PC-3 (cell line): ENCODE measurements at regions not wholly inside any gene's neighbourhood (a gene's known extent, or its start where the extent isn't known, plus 50 kb on each side); places are given as distances from the start of the nearest gene placed in this dataset.

Experiments
- ATAC-seq: fragments of 200-7000 bp; cut with Tn5 transposase; 2 replicates; pipeline ENCODE4 v1.9.1; 2020; ENCODE audit warnings: mild to moderate bottlenecking, moderate library complexity
- BruUV-seq: library from RNA; stranded (reverse); fragments of 400-500 nt; replicated peaks from 2 replicates; lab custom pipeline; 2021; lab: Mats Ljungman, UMichigan
- CTCF ChIA-PET: fragments of 300-600 bp; sonication (Branson Sonifier 250); formaldehyde crosslinking; loops from one replicate; lab custom pipeline; 2022; ENCODE audit warnings: antibody characterized with exemption; lab: Charles Lee
- POLR2A ChIA-PET: fragments of 300-600 bp; sonication (Branson Sonifier 250); formaldehyde crosslinking; loops from one replicate; lab custom pipeline; 2022; ENCODE audit warnings: antibody characterized with exemption; ENCODE audit not compliant: unreplicated experiment; lab: Charles Lee
- DNase-seq: peaks from one replicate; pipeline ENCODE4 v3.0.0-alpha.2; 2015
- H2AFZ ChIP-seq: fragments of 300-600 bp; sonication (generic); 2 replicates; pipeline ENCODE4 v1.6.0; 2016; ENCODE audit warnings: antibody characterized with exemption, low read length
- H3F3A ChIP-seq: fragments of 300-600 bp; sonication (generic); one replicate; pipeline ENCODE4 v1.6.0; 2017; ENCODE audit warnings: antibody characterized with exemption, low read length, control low read depth, mild to moderate bottlenecking; ENCODE audit not compliant: unreplicated experiment
- H3K27ac ChIP-seq: fragments of 300-600 bp; sonication (generic); 2 replicates; pipeline ENCODE4 v1.5.1; 2016; ENCODE audit warnings: mild to moderate bottlenecking, low read length
- H3K27me3 ChIP-seq: fragments of 300-600 bp; sonication (generic); 2 replicates; pipeline ENCODE4 v1.6.1; 2016; ENCODE audit warnings: low read length, mixed read lengths
- H3K36me3 ChIP-seq: fragments of 300-600 bp; sonication (generic); 2 replicates; pipeline ENCODE4 v1.6.1; 2016; ENCODE audit warnings: low read depth, mixed run types, low read length, mixed read lengths
- H3K4me1 ChIP-seq: fragments of 300-600 bp; sonication (generic); 2 replicates; pipeline ENCODE4 v1.5.1; 2016; ENCODE audit warnings: low read length; ENCODE audit not compliant: insufficient read depth
- H3K4me2 ChIP-seq: fragments of 300-600 bp; sonication (generic); 2 replicates; pipeline ENCODE4 v1.6.0; 2016; ENCODE audit warnings: low read length
- H3K4me3 ChIP-seq: fragments of 300-600 bp; sonication (generic); 2 replicates; pipeline ENCODE4 v1.5.1; 2016; ENCODE audit warnings: mild to moderate bottlenecking, low read length, mixed read lengths
- H3K79me2 ChIP-seq: fragments of 300-600 bp; sonication (generic); 2 replicates; pipeline ENCODE4 v1.6.1; 2017; ENCODE audit warnings: low read length, mixed read lengths
- H3K9ac ChIP-seq: fragments of 300-600 bp; sonication (generic); 2 replicates; pipeline ENCODE4 v1.6.0; 2016; ENCODE audit warnings: mild to moderate bottlenecking, low read length
- H3K9me2 ChIP-seq: fragments of 300-600 bp; sonication (generic); replicated peaks from 2 replicates; pipeline ENCODE4 v1.6.1; 2016; ENCODE audit warnings: mixed run types, low read length, mixed read lengths
- H3K9me3 ChIP-seq: fragments of 300-600 bp; sonication (generic); 2 replicates; pipeline ENCODE4 v1.6.1; 2016; ENCODE audit warnings: low read length, mixed read lengths
- H4K20me1 ChIP-seq: fragments of 300-600 bp; sonication (generic); 2 replicates; pipeline ENCODE4 v1.6.1; 2016; ENCODE audit warnings: low read length, mixed read lengths
- CTCF ChIP-seq: fragments of 300-600 bp; sonication (generic); conservative IDR thresholded peaks from 2 replicates; pipeline ENCODE4 v1.5.1; 2017; ENCODE audit warnings: antibody characterized with exemption, low read depth, mild to moderate bottlenecking, low read length
- EZH2 ChIP-seq: fragments of 300-600 bp; sonication (generic); IDR thresholded peaks from one replicate; pipeline ENCODE4 v1.6.1; 2017; ENCODE audit warnings: antibody characterized with exemption, mild to moderate bottlenecking, low read length; ENCODE audit not compliant: unreplicated experiment
- EZH2phosphoT487 ChIP-seq: fragments of 300-600 bp; sonication (generic); IDR thresholded peaks from 2 replicates; pipeline ENCODE4 v1.6.1; 2018; ENCODE audit warnings: mild to moderate bottlenecking, antibody characterized with exemption, low read length, borderline replicate concordance
- intact Hi-C: fragments of 100-400 bp; cut with micrococcal nuclease; formaldehyde crosslinking; loops from 2 replicates; pipeline ENCODE4 v1.9.0; 2023

DNA sequence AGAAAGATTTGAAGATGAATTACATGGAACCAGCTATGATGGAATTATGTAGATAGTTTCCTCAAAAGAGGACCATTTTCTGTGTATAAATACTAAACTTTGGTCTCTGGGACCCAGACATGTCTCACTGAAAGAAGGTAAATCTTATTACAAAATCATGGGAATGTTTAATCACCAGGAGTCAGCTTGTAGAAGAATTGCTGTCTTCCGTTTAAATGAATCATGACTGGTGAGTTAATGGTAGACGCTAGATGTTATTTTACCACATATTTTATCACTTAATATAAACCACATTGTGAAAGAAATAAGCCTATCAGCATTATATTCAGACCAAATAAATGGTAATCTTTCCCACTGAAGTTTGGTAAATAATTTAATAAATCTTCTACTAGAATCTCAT, 322.3 kb upstream of the SUCLG2 start:
- DNase-seq (no peak), ATAC-seq (no peak)
- no peaks in the 10 kb centered on the region for H3K27me3 ChIP-seq
- no peaks in the 10 kb centered on the region for H3K79me2 ChIP-seq
- no peaks in the 10 kb centered on the region for H3K9me3 ChIP-seq
- no peak overlapping the region for H3K27ac ChIP-seq
- no peaks in the 10 kb centered on the region for H3K4me1 ChIP-seq
- ChIA-PET POLR2A (no interaction called here), CTCF (interaction anchor here (0.6 kb wide), 1 partner anchor 181 kb away, joined by 3 read pairs; no protein-coding TSS in a partner anchor)
- H3K9me2 ChIP-seq: no peaks in the 10 kb centered on the region
- no peaks in the 10 kb centered on the region for H4K20me1 ChIP-seq
- no peaks in the 10 kb centered on the region for H3F3A ChIP-seq
- H2AFZ ChIP-seq: no peak overlapping the region
- H3K9ac ChIP-seq: no peak overlapping the region
- H3K4me2 ChIP-seq: no peak overlapping the region
- intact Hi-C loops: no loop called here
- H3K36me3 ChIP-seq: no peaks in the 10 kb centered on the region
- no peak for TF ChIP-seq CTCF
- no TSS peak for BruUV-seq
- no peak overlapping the region for H3K4me3 ChIP-seq

DNA sequence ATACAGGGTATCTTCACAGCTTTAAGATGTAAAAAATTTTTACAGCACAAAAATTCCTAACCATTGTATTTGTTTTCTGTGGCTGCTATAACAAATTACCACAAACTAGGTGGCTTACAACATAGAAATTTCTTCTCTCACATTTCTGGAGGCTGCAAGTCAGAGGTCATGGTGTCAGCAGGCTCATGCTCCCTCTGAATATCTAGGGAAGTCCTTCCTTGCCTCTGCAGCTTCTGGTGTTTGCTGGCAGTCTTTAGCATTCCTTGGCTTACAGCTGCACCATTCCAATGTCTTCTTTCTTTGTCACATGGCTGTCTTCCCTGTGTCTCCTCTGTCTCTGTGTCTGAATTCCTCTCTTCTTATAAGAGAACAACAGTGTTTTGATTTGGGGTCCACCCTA, 310.2 kb upstream of the SUCLG2 start:
- no peak for ATAC-seq
- H3K79me2 ChIP-seq: no peaks in the 10 kb centered on the region
- POLR2A ChIA-PET: interaction anchor here (0.7 kb wide), 1 partner anchor 20 kb away, joined by 3 read pairs; no protein-coding TSS in a partner anchor
- H3K36me3 ChIP-seq: no peaks in the 10 kb centered on the region
- no peaks in the 10 kb centered on the region for H3K9me3 ChIP-seq
- TF ChIP-seq EZH2phosphoT487: no peak
- TF ChIP-seq EZH2: no peak
- TF ChIP-seq CTCF: no peak
- H3K9ac ChIP-seq: no peak overlapping the region
- H3F3A ChIP-seq: no peaks in the 10 kb centered on the region
- H3K9me2 ChIP-seq: no peaks in the 10 kb centered on the region
- no TSS peak for BruUV-seq
- no peaks in the 10 kb centered on the region for H4K20me1 ChIP-seq
- no peak overlapping the region for H3K4me3 ChIP-seq
- H3K4me1 ChIP-seq: no peaks in the 10 kb centered on the region
- no peak overlapping the region for H2AFZ ChIP-seq
- H3K4me2 ChIP-seq: no peak overlapping the region
- CTCF ChIA-PET: no interaction called here
- no peak overlapping the region for H3K27ac ChIP-seq
- no peaks in the 10 kb centered on the region for H3K27me3 ChIP-seq
- DNase-seq: no peak
- intact Hi-C loops: no loop called here

GRCh38 chr3:67957268-67957667, 302.9 kb upstream of the SUCLG2 start:
- H3K9me2 ChIP-seq: no peaks in the 10 kb centered on the region
- no peaks in the 10 kb centered on the region for H3K36me3 ChIP-seq
- no peak for TF ChIP-seq CTCF
- no TSS peak for BruUV-seq
- no peak overlapping the region for H3K4me3 ChIP-seq
- no peak for DNase-seq
- no peaks in the 10 kb centered on the region for H4K20me1 ChIP-seq
- H3K9me3 ChIP-seq: no peaks in the 10 kb centered on the region
- intact Hi-C loops: no loop called here
- ChIA-PET CTCF (no interaction called here), POLR2A (no interaction called here)
- no peak overlapping the region for H3K27ac ChIP-seq
- no peaks in the 10 kb centered on the region for H3F3A ChIP-seq
- H3K27me3 ChIP-seq: no peaks in the 10 kb centered on the region
- no peaks in the 10 kb centered on the region for H3K4me1 ChIP-seq
- no peak for ATAC-seq
- no peak overlapping the region for H2AFZ ChIP-seq
- H3K4me2 ChIP-seq: no peak overlapping the region
- no peaks in the 10 kb centered on the region for H3K79me2 ChIP-seq
- H3K9ac ChIP-seq: no peak overlapping the region
